NCI-H526 (cell line): ENCODE measurements at regions not wholly inside any gene's neighbourhood (a gene's known extent, or its start where the extent isn't known, plus 50 kb on each side); places are given as distances from the start of the nearest gene placed in this dataset.
"Not testable (repeated sequence)": the region's sequence is repeated elsewhere in the genome, so short reads cannot be mapped to it uniquely, and the experiment has no call there.

Experiments used
- DNase-seq, 2 experiments: peaks; one replicate each; lab custom pipeline; 2025; lab: John Stamatoyannopoulos, UW

- DNase-seq = no peak
Observed at GRCh38 chr3:171981271-171981605, 58.1 kb upstream of the FNDC3B start.

- no peak for DNase-seq
Observed at GRCh38 chr3:171982828-171983227, 56.5 kb upstream of the FNDC3B start.

GRCh38 chr3:171983685-171984084, 55.7 kb upstream of the FNDC3B start:
- DNase-seq = not testable (repeated sequence)

- DNase-seq = no peak
Observed at GRCh38 chr3:171984883-171985282, 54.5 kb upstream of the FNDC3B start.

GRCh38 chr3:171986176-171986575, 53.2 kb upstream of the FNDC3B start:
- no peak for DNase-seq

GRCh38 chr3:171986757-171987518, 52.4 kb upstream of the FNDC3B start:
- DNase-seq = no peak
